ENCODE measurements at regions not wholly inside any gene's neighbourhood (a gene's known extent, or its start where the extent isn't known, plus 50 kb on each side); places are given as distances from the start of the nearest gene placed in this dataset.
A peak's percentile ranks its signal among the peaks of the same experiment; 100 is the strongest.
"Not testable (repeated sequence)": the region's sequence is repeated elsewhere in the genome, so short reads cannot be mapped to it uniquely, and the experiment has no call there.

DNA sequence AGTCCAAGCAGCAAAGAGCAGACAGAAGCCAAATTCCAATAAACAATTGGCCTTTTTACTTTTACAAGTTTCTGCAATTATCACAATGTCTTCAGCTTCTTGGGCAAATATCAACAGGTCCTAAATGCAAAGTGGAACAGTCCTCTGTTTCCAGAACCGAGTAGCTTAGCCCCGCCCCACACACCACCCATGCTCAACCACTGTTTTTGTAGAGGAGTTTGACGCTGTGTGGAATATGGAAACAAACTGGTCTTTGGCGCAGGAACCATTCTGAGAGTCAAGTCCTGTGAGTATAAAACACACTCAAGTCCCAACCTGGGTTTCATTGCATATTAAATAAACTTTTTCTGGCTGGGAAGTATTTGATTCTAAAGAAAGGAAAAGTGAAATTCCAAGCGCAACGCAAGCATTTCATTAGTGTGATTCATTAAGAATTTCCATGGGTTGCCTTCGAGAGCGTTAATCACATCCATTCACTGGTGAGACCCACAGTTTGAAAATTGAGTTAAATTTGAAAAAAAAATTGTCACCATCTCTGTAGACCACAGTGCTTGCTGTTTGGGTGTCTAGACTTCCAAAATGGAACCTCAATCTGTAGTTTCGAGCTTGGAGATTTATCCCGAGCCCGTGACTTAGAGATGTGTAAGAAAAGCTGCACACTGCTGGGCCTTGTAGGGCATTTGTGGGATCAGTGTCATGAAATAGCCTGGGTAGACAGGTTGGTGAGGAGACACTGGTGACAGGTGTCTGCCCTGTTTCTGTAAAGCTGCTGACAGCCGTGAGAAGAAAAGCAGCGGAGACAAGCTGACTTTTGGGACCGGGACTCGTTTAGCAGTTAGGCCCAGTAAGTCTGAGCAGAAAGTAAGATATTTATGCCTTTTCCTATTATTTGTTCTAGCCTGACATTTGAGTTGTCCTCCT is 96.1 kb downstream of the DAD1 start:
- Histone ChIP-seq H3K4me3 (replicated peaks in 1 of 3) (no peak overlapping the region), H3K27me3 (no peaks in the 10 kb centered on the region), H3K36me3 (no peaks in the 10 kb centered on the region), H3K9me3 (no peaks in the 10 kb centered on the region), H3K4me1 (no peaks in the 10 kb centered on the region), H3K27ac (no peak overlapping the region)
- intact Hi-C loops (cut with DNase I), result no loop called here
- 86 to 87% methylated on average over 15 of the region's 15 CpGs for WGBS, 2 donors
- TF ChIP-seq, protein P1, sequence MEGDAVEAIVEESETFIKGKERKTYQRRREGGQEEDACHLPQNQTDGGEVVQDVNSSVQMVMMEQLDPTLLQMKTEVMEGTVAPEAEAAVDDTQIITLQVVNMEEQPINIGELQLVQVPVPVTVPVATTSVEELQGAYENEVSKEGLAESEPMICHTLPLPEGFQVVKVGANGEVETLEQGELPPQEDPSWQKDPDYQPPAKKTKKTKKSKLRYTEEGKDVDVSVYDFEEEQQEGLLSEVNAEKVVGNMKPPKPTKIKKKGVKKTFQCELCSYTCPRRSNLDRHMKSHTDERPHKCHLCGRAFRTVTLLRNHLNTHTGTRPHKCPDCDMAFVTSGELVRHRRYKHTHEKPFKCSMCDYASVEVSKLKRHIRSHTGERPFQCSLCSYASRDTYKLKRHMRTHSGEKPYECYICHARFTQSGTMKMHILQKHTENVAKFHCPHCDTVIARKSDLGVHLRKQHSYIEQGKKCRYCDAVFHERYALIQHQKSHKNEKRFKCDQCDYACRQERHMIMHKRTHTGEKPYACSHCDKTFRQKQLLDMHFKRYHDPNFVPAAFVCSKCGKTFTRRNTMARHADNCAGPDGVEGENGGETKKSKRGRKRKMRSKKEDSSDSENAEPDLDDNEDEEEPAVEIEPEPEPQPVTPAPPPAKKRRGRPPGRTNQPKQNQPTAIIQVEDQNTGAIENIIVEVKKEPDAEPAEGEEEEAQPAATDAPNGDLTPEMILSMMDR (IDR thresholded peaks at IDR 0.05), result no peak
- no peak for TF ChIP-seq POLR2A (IDR thresholded peaks at IDR 0.05)
- no peak for DNase-seq

DNA sequence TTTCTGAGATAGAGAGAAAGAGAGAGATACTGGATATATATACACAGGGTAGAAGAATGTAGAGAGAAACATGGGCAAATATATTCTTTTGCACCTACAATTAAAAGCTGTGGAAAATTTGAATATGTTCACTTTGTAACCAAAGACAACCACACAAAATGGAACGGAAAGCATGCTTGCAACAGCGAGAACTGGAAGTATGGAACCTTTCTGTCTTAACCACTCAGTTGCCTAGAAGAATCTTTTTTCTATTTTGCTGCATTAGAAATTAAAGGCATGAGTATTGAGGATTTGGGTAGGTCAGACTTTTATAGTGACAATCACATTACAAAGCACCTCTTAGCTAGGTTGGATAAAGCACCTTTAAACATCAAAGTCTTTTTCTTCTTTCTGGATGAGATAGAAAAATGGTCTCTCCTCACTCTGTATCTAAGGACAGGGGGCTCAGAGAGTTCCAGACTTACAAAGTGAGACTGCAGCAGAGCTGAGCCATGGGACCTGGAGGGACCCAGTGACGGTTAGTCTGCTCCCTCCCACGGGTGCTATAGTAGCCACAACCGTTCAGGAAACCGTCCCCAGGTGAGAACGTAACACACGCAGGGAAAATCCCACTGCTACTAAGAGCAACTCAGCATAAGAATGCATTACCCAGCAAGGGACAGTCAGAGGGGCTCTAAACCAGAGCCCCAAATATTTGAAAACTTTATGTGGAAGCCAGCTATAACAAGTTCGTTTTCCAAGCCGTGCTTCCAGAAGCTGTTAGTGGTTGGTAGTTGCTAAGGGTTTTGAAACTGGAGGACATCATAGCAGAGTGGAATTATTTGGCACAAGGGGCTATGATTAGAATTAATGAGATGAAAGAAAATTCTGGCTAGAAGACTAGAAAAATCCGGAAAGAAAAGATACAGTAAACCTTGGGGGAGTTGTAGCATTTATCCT is 97.1 kb downstream of the DAD1 start:
- no peaks in the 10 kb centered on the region for H3K36me3 ChIP-seq
- intact Hi-C loops (cut with DNase I), result no loop called here
- H3K27me3 ChIP-seq, result no peaks in the 10 kb centered on the region
- H3K27ac ChIP-seq, result peak overlapping the region in 1 of 3 donors; percentile 40
- H3K4me3 ChIP-seq (replicated peaks in 1 of 3), result no peak overlapping the region
- H3K9me3 ChIP-seq, result no peaks in the 10 kb centered on the region
- WGBS, 2 donors, result 69 to 72% methylated on average over 11 of the region's 11 CpGs
- no peak for DNase-seq
- TF ChIP-seq, protein P1 (IDR thresholded peaks at IDR 0.05), result no peak
- TF ChIP-seq POLR2A (IDR thresholded peaks at IDR 0.05), result no peak
- no peaks in the 10 kb centered on the region for H3K4me1 ChIP-seq

DNA sequence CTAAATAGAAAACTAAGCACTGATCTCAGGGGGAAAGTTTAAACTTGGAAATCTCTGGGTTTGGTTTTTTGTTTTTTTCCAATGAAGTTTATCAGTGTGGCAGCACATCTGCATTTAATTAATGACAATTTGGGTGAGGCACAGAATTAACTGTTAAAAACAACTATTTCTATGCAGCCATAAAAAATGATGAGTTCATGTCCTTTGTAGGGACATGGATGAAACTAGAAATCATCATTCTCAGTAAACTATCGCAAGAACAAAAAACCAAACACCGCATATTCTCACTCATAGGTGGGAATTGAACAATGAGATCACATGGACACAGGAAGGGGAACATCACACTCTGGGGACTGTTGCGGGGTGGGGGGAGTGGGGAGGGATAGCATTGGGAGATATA is 98.0 kb downstream of the DAD1 start:
- H3K9me3 ChIP-seq; H3K4me1 ChIP-seq; DNase-seq; H3K27me3 ChIP-seq; H3K4me3 ChIP-seq (replicated peaks in 1 of 3); intact Hi-C loops (cut with DNase I); H3K27ac ChIP-seq; H3K36me3 ChIP-seq: not testable (repeated sequence)
- 83 to 86% methylated on average over 3 of the region's 3 CpGs for WGBS, 2 donors

DNA sequence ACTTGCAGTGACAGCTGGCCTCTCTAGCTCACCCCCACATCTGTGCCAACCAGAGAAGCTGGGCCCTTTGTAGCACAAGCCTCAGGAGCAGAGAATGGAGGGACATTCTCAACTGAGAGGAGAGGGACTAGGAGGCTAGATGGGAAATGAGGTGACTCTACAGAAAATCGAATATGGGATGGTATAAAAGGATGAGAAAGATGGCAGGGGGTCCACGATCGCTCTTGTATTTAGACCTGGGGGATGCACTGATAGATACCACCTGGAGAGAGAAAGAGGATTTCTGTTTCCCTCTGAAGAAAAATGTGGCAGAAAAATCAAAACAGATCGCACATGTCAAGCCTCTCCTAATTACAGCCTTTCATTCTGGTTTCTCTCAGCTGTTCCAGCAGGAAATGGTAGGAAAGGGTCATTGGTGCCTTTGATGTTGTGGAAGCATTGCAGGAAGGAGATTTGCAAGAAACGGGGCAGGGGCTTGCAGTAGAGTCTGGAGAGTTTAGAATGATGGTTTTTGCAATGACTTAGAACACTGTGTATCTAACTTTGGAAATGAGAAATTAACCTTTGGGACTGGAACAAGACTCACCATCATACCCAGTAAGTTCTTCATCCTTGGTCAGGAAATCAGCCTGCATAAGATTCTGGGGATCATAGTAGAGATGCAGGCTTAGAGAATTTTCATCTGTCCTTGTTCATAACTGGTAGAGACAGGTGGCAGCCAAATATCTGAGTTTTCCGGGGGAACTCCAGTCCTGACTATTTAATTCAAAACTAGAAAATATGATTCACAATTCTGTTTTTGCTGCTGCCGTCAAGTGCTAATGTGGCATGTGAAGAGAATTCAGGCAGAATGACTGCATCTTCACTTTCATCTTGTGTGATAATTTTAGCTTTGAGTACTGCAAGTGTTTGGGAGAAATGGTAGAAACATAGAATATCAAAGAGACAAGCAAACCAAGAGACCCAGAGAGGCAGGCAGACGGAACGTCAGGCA is 98.8 kb downstream of the DAD1 start:
- WGBS, 2 donors, result 73 to 77% methylated on average over 9 of the region's 9 CpGs
- TF ChIP-seq, protein P1 (IDR thresholded peaks at IDR 0.05), result no peak
- TF ChIP-seq POLR2A (IDR thresholded peaks at IDR 0.05), result no peak
- DNase-seq, result no peak
- no peaks in the 10 kb centered on the region for H3K9me3 ChIP-seq
- H3K4me3 ChIP-seq (replicated peaks in 1 of 3), result no peak overlapping the region
- H3K36me3 ChIP-seq, result no peaks in the 10 kb centered on the region
- intact Hi-C loops (cut with DNase I), result no loop called here
- H3K27ac ChIP-seq, result peak overlapping the region in 1 of 3 donors; percentile 17
- no peaks in the 10 kb centered on the region for H3K27me3 ChIP-seq
- H3K4me1 ChIP-seq, result no peaks in the 10 kb centered on the region

DNA sequence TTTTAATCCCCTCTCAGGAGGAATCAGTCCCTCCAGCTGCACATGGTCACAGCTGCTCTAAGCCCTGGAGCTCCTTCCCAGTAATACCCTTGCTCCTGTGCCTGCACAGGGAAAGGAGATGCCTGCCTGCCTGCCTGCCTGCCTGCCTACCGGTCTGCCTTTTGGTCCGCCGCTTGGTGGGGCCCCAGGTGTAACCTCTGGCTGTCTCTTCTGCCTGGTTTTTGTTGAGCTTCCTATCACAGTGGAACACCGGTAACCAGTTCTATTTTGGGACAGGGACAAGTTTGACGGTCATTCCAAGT is 99.8 kb downstream of the DAD1 start:
- WGBS, 2 donors, result 64 to 70% methylated on average over 4 to 5 of the region's 5 CpGs
- Histone ChIP-seq H3K9me3 (no peaks in the 10 kb centered on the region), H3K4me1 (no peaks in the 10 kb centered on the region), H3K4me3 (replicated peaks in 1 of 3) (no peak overlapping the region), H3K27ac (peak overlapping the region in 1 of 3 donors; percentile 61), H3K27me3 (no peaks in the 10 kb centered on the region), H3K36me3 (no peaks in the 10 kb centered on the region)
- no peak for DNase-seq
- TF ChIP-seq, protein P1 (IDR thresholded peaks at IDR 0.05), result no peak
- TF ChIP-seq POLR2A (IDR thresholded peaks at IDR 0.05), result no peak
- intact Hi-C loops (cut with DNase I), result no loop called here
